ENCODE measurements at regions not wholly inside any gene's neighbourhood (a gene's known extent, or its start where the extent isn't known, plus 50 kb on each side); places are given as distances from the start of the nearest gene placed in this dataset.

GRCh38 chr4:72208421-72209075, 176.7 kb downstream of the NPFFR2 start:
- TF ChIP-seq CTCF (conservative IDR thresholded peaks at IDR 0.05 in 1 of 2, IDR thresholded peaks at IDR 0.05 in 1 of 2; ENCODE audit: extremely low read depth in 1 of 2, insufficient read depth in 1 of 2, low read depth in 1 of 2, low read length in 2 of 2), result no peak
- TF ChIP-seq EZH2 (IDR thresholded peaks at IDR 0.05; ENCODE audit: borderline replicate concordance, low read length), result no peak

Data from mammary epithelial cell (primary cell).